H54 (cell line): ENCODE measurements at regions not wholly inside any gene's neighbourhood (a gene's known extent, or its start where the extent isn't known, plus 50 kb on each side); places are given as distances from the start of the nearest gene placed in this dataset.

ENCODE experiments used
- DNase-seq: peaks from one replicate; pipeline ENCODE4 v3.0.0; 2011; ENCODE audit warnings: low spot score, mixed read lengths; ENCODE audit not compliant: insufficient read length
- FAIRE-seq: peaks from 3 replicates; lab custom pipeline; 2011; peaks lifted over from hg19 to GRCh38; lab: Jason Lieb, UNC
- POLR2A ChIP-seq: IDR thresholded peaks from 2 replicates; pipeline ENCODE4 v1.6.1; 2011; ENCODE audit warnings: low read depth, mild to moderate bottlenecking, low read length

- DNase-seq (no peak), FAIRE-seq (no peak)
- no peak for TF ChIP-seq POLR2A
These were observed 208.8 kb upstream of the TSHZ2 start for GRCh38 chr20:52763321-52763853.

- no peak for TF ChIP-seq POLR2A
These were observed 210.3 kb upstream of the TSHZ2 start for GRCh38 chr20:52761867-52762266.

GRCh38 chr20:52760791-52761190 lies 211.4 kb upstream of the TSHZ2 start:
- no peak for TF ChIP-seq POLR2A
- no peak for DNase-seq
- no peak for FAIRE-seq

More at GRCh38 chr20:52761867-52762266, 210.3 kb upstream of the TSHZ2 start:
- DNase-seq, result no peak
- FAIRE-seq, result no peak

- FAIRE-seq, result no peak
- no peak for TF ChIP-seq POLR2A
- no peak for DNase-seq
These were observed 214.7 kb upstream of the TSHZ2 start for GRCh38 chr20:52757411-52757810.

- no peak for FAIRE-seq
- no peak for DNase-seq
- no peak for TF ChIP-seq POLR2A
These were observed 216.4 kb upstream of the TSHZ2 start for GRCh38 chr20:52755744-52756143.

GRCh38 chr20:52754366-52754765 lies 217.8 kb upstream of the TSHZ2 start:
- FAIRE-seq (no peak), DNase-seq (no peak)
- TF ChIP-seq POLR2A, result no peak

GRCh38 chr20:52752023-52752422 lies 220.1 kb upstream of the TSHZ2 start:
- DNase-seq, result no peak
- no peak for FAIRE-seq
- no peak for TF ChIP-seq POLR2A

- FAIRE-seq (no peak), DNase-seq (no peak)
- no peak for TF ChIP-seq POLR2A
These were observed 220.6 kb upstream of the TSHZ2 start for GRCh38 chr20:52751571-52751970.

GRCh38 chr20:52749938-52750337 lies 222.2 kb upstream of the TSHZ2 start:
- TF ChIP-seq POLR2A, result no peak
- DNase-seq, result no peak
- FAIRE-seq, result no peak

- DNase-seq, result no peak
- TF ChIP-seq POLR2A, result no peak
- no peak for FAIRE-seq
These were observed 223.2 kb upstream of the TSHZ2 start for GRCh38 chr20:52748990-52749389.

GRCh38 chr20:52748285-52748932 lies 223.7 kb upstream of the TSHZ2 start:
- no peak for FAIRE-seq
- TF ChIP-seq POLR2A, result no peak
- no peak for DNase-seq

GRCh38 chr20:52747845-52748284 lies 224.3 kb upstream of the TSHZ2 start:
- FAIRE-seq, result no peak
- no peak for TF ChIP-seq POLR2A

GRCh38 chr20:52746770-52747169 lies 225.4 kb upstream of the TSHZ2 start:
- no peak for FAIRE-seq
- TF ChIP-seq POLR2A, result no peak
- no peak for DNase-seq

More at GRCh38 chr20:52747845-52748284, 224.3 kb upstream of the TSHZ2 start:
- DNase-seq, result no peak

GRCh38 chr20:52746190-52746589 lies 226.0 kb upstream of the TSHZ2 start:
- TF ChIP-seq POLR2A, result no peak
- DNase-seq (no peak), FAIRE-seq (no peak)

GRCh38 chr20:52744441-52744840 lies 227.7 kb upstream of the TSHZ2 start:
- no peak for FAIRE-seq
- TF ChIP-seq POLR2A, result no peak
- DNase-seq, result no peak

GRCh38 chr20:52738081-52738480 lies 234.1 kb upstream of the TSHZ2 start:
- FAIRE-seq (no peak), DNase-seq (no peak)
- no peak for TF ChIP-seq POLR2A
